ENCODE measurements at regions not wholly inside any gene's neighbourhood (a gene's known extent, or its start where the extent isn't known, plus 50 kb on each side); places are given as distances from the start of the nearest gene placed in this dataset.
A peak's percentile ranks its signal among the peaks of the same experiment; 100 is the strongest.

- Mint-ChIP-seq H3K27me3 (peaks cover 7% of the 10 kb centered on the region), H3K27ac (no peak overlapping the region), H3K4me1 (no peaks in the 10 kb centered on the region), H3K4me3 (no peak overlapping the region), H3K9me3 (no peaks in the 10 kb centered on the region)
- ATAC-seq (no peak), DNase-seq (no peak)
Observed at GRCh38 chr22:47776329-47776728, 1013.9 kb downstream of the TBC1D22A start.

- ATAC-seq: no peak
- no peak overlapping the region for H3K27ac Mint-ChIP-seq
- no peak overlapping the region for H3K4me3 Mint-ChIP-seq
- peaks cover 7% of the 10 kb centered on the region for H3K27me3 Mint-ChIP-seq
- no peaks in the 10 kb centered on the region for H3K9me3 Mint-ChIP-seq
- no peaks in the 10 kb centered on the region for H3K4me1 Mint-ChIP-seq
- no peak for DNase-seq
Observed at GRCh38 chr22:47775686-47776085, 1013.2 kb downstream of the TBC1D22A start.

- peaks cover 7% of the 10 kb centered on the region for H3K27me3 Mint-ChIP-seq
- no peak overlapping the region for H3K27ac Mint-ChIP-seq
- ATAC-seq (no peak), DNase-seq (no peak)
- H3K4me1 Mint-ChIP-seq: no peaks in the 10 kb centered on the region
- H3K4me3 Mint-ChIP-seq: no peak overlapping the region
- H3K9me3 Mint-ChIP-seq: no peaks in the 10 kb centered on the region
Observed at GRCh38 chr22:47775191-47775590, 1012.7 kb downstream of the TBC1D22A start.

GRCh38 chr22:47773635-47774034, 1011.2 kb downstream of the TBC1D22A start:
- ATAC-seq: no peak
- no peaks in the 10 kb centered on the region for H3K4me1 Mint-ChIP-seq
- no peaks in the 10 kb centered on the region for H3K9me3 Mint-ChIP-seq
- DNase-seq: no peak
- peaks cover 12% of the 10 kb centered on the region for H3K27me3 Mint-ChIP-seq
- no peak overlapping the region for H3K4me3 Mint-ChIP-seq
- H3K27ac Mint-ChIP-seq: no peak overlapping the region

- Mint-ChIP-seq H3K4me1 (no peaks in the 10 kb centered on the region), H3K9me3 (no peaks in the 10 kb centered on the region), H3K27me3 (peaks cover 12% of the 10 kb centered on the region), H3K4me3 (no peak overlapping the region), H3K27ac (no peak overlapping the region)
- DNase-seq: no peak
- ATAC-seq: no peak
Observed at GRCh38 chr22:47772864-47773263, 1010.4 kb downstream of the TBC1D22A start.

GRCh38 chr22:47769652-47770051, 1007.2 kb downstream of the TBC1D22A start:
- Mint-ChIP-seq H3K4me3 (no peak overlapping the region), H3K4me1 (no peaks in the 10 kb centered on the region), H3K9me3 (no peaks in the 10 kb centered on the region), H3K27ac (no peak overlapping the region), H3K27me3 (peaks cover 28% of the 10 kb centered on the region)
- no peak for ATAC-seq
- DNase-seq: no peak

- no peaks in the 10 kb centered on the region for H3K4me1 Mint-ChIP-seq
- no peak for DNase-seq
- ATAC-seq: no peak
- no peaks in the 10 kb centered on the region for H3K9me3 Mint-ChIP-seq
- H3K27me3 Mint-ChIP-seq: peaks cover 36% of the 10 kb centered on the region
- H3K27ac Mint-ChIP-seq: no peak overlapping the region
- H3K4me3 Mint-ChIP-seq: no peak overlapping the region
Observed at GRCh38 chr22:47768027-47768426, 1005.6 kb downstream of the TBC1D22A start.

- H3K4me3 Mint-ChIP-seq: no peak overlapping the region
- no peak for ATAC-seq
- no peak overlapping the region for H3K27ac Mint-ChIP-seq
- peaks cover 36% of the 10 kb centered on the region for H3K27me3 Mint-ChIP-seq
- no peak for DNase-seq
- H3K4me1 Mint-ChIP-seq: no peaks in the 10 kb centered on the region
- H3K9me3 Mint-ChIP-seq: no peaks in the 10 kb centered on the region
Observed at GRCh38 chr22:47767403-47767802, 1005.0 kb downstream of the TBC1D22A start.

- H3K4me3 Mint-ChIP-seq: no peak overlapping the region
- H3K27me3 Mint-ChIP-seq: peaks cover 36% of the 10 kb centered on the region
- H3K27ac Mint-ChIP-seq: no peak overlapping the region
- ATAC-seq: no peak
- H3K9me3 Mint-ChIP-seq: no peaks in the 10 kb centered on the region
- no peak for DNase-seq
- no peaks in the 10 kb centered on the region for H3K4me1 Mint-ChIP-seq
Observed at GRCh38 chr22:47765757-47766156, 1003.3 kb downstream of the TBC1D22A start.

- peaks cover 26% of the 10 kb centered on the region for H3K27me3 Mint-ChIP-seq
- DNase-seq (no peak), ATAC-seq (no peak)
- H3K27ac Mint-ChIP-seq: no peak overlapping the region
- no peak overlapping the region for H3K4me3 Mint-ChIP-seq
- H3K4me1 Mint-ChIP-seq: no peaks in the 10 kb centered on the region
- no peaks in the 10 kb centered on the region for H3K9me3 Mint-ChIP-seq
Observed at GRCh38 chr22:47762141-47762540, 999.7 kb downstream of the TBC1D22A start.

GRCh38 chr22:47759909-47760308, 997.5 kb downstream of the TBC1D22A start:
- DNase-seq (no peak), ATAC-seq (no peak)
- H3K4me3 Mint-ChIP-seq: no peak overlapping the region
- no peaks in the 10 kb centered on the region for H3K4me1 Mint-ChIP-seq
- no peak overlapping the region for H3K27ac Mint-ChIP-seq
- H3K9me3 Mint-ChIP-seq: no peaks in the 10 kb centered on the region
- peaks cover 11% of the 10 kb centered on the region for H3K27me3 Mint-ChIP-seq

- peak overlapping the region in 1 of 2 donors; percentile 9 for H3K27ac Mint-ChIP-seq
- H3K27me3 Mint-ChIP-seq: no peaks in the 10 kb centered on the region
- no peak overlapping the region for H3K4me3 Mint-ChIP-seq
- no peak for DNase-seq
- no peaks in the 10 kb centered on the region for H3K9me3 Mint-ChIP-seq
- H3K4me1 Mint-ChIP-seq: no peaks in the 10 kb centered on the region
- no peak for ATAC-seq
Observed at GRCh38 chr22:47757741-47758140, 995.3 kb downstream of the TBC1D22A start.

- H3K4me1 Mint-ChIP-seq: no peaks in the 10 kb centered on the region
- H3K27me3 Mint-ChIP-seq: peaks cover 39% of the 10 kb centered on the region
- DNase-seq: no peak
- ATAC-seq: no peak
- no peaks in the 10 kb centered on the region for H3K9me3 Mint-ChIP-seq
- no peak overlapping the region for H3K27ac Mint-ChIP-seq
- no peak overlapping the region for H3K4me3 Mint-ChIP-seq
Observed at GRCh38 chr22:47750086-47750485, 987.6 kb downstream of the TBC1D22A start.

- H3K9me3 Mint-ChIP-seq: no peaks in the 10 kb centered on the region
- ATAC-seq (no peak), DNase-seq (no peak)
- H3K27me3 Mint-ChIP-seq: peaks cover 39% of the 10 kb centered on the region
- no peak overlapping the region for H3K27ac Mint-ChIP-seq
- H3K4me3 Mint-ChIP-seq: no peak overlapping the region
- no peaks in the 10 kb centered on the region for H3K4me1 Mint-ChIP-seq
Observed at GRCh38 chr22:47748957-47749356, 986.5 kb downstream of the TBC1D22A start.

GRCh38 chr22:47748271-47748670, 985.8 kb downstream of the TBC1D22A start:
- no peaks in the 10 kb centered on the region for H3K4me1 Mint-ChIP-seq

GRCh38 chr22:47740109-47740805, 977.8 kb downstream of the TBC1D22A start:
- ATAC-seq: no peak
- DNase-seq: no peak
- Mint-ChIP-seq H3K4me3 (no peak overlapping the region), H3K27me3 (peaks cover 7% of the 10 kb centered on the region), H3K27ac (no peak overlapping the region), H3K9me3 (no peaks in the 10 kb centered on the region), H3K4me1 (no peaks in the 10 kb centered on the region)

More at GRCh38 chr22:47748271-47748670, 985.8 kb downstream of the TBC1D22A start:
- no peak for DNase-seq
- no peak for ATAC-seq
- Mint-ChIP-seq H3K4me3 (no peak overlapping the region), H3K9me3 (no peaks in the 10 kb centered on the region), H3K27ac (no peak overlapping the region), H3K27me3 (peaks cover 39% of the 10 kb centered on the region)

Data from stimulated activated naive CD8-positive, alpha-beta T cell treated with anti-CD3 and anti-CD28 coated beads, Interleukin-15, amount 100 ng/mL, for 72 hours (primary cell).